Trophoblast cell (in vitro differentiated cells and primary cell): ENCODE measurements at regions not wholly inside any gene's neighbourhood (a gene's known extent, or its start where the extent isn't known, plus 50 kb on each side); places are given as distances from the start of the nearest gene placed in this dataset.
A peak's percentile ranks its signal among the peaks of the same experiment; 100 is the strongest.

Experiments used
- DNase-seq, 2 donors: peaks; one replicate each; pipeline ENCODE4 v3.0.0-alpha.2; 2016
- H2AFZ ChIP-seq: 2 replicates; pipeline ENCODE4 v1.6.1; 2013; ENCODE audit warnings: low read length, moderate library complexity, mild to moderate bottlenecking; ENCODE audit not compliant: insufficient read depth, poor library complexity
- H2AK5ac ChIP-seq: 2 replicates; pipeline ENCODE4 v1.6.1; 2013; ENCODE audit warnings: mild to moderate bottlenecking, low read length
- H2BK120ac ChIP-seq: 2 replicates; pipeline ENCODE4 v1.6.1; 2013; ENCODE audit warnings: low read length, mild to moderate bottlenecking, moderate library complexity; ENCODE audit not compliant: insufficient read depth, poor library complexity
- H2BK12ac ChIP-seq: 2 replicates; pipeline ENCODE4 v1.6.1; 2013; ENCODE audit warnings: mild to moderate bottlenecking, low read length, moderate library complexity
- H2BK5ac ChIP-seq: 2 replicates; pipeline ENCODE4 v1.6.1; 2013; ENCODE audit warnings: low read length, low read depth, moderate library complexity, mild to moderate bottlenecking; ENCODE audit not compliant: poor library complexity
- H3K14ac ChIP-seq: 2 replicates; pipeline ENCODE4 v1.6.1; 2013; ENCODE audit warnings: mild to moderate bottlenecking, low read length
- H3K18ac ChIP-seq: 2 replicates; pipeline ENCODE4 v1.6.1; 2013; ENCODE audit warnings: mild to moderate bottlenecking, low read length
- H3K23ac ChIP-seq: 2 replicates; pipeline ENCODE4 v1.6.1; 2013; ENCODE audit warnings: low read length
- H3K27ac ChIP-seq: 2 replicates; pipeline ENCODE4 v1.5.1; 2013; ENCODE audit warnings: low read depth, mild to moderate bottlenecking, inconsistent platforms, low read length, moderate library complexity
- H3K27me3 ChIP-seq: 2 replicates; pipeline ENCODE4 v1.6.1; 2013; ENCODE audit warnings: inconsistent platforms, mild to moderate bottlenecking, low read length, moderate library complexity; ENCODE audit not compliant: insufficient read depth
- H3K36me3 ChIP-seq, 2 experiments: 1 replicate in 1 of 2; 2 replicates in 1 of 2; pipeline ENCODE4 v1.6.1; 2013; ENCODE audit warnings: low read length in 2 of 2, mild to moderate bottlenecking in 2 of 2, moderate library complexity in 1 of 2; ENCODE audit not compliant: insufficient read depth in 2 of 2, control insufficient read depth in 1 of 2
- H3K4ac ChIP-seq: 2 replicates; pipeline ENCODE4 v1.6.1; 2013; ENCODE audit warnings: low read depth, mild to moderate bottlenecking, low read length, moderate library complexity
- H3K4me1 ChIP-seq, 2 experiments: 1 replicate in 1 of 2; 2 replicates in 1 of 2; pipeline ENCODE4 v1.6.1; 2013; ENCODE audit warnings: low read length in 2 of 2, mild to moderate bottlenecking in 2 of 2, moderate library complexity in 1 of 2; ENCODE audit not compliant: insufficient read depth in 2 of 2, control insufficient read depth in 1 of 2
- H3K4me2 ChIP-seq: 2 replicates; pipeline ENCODE4 v1.6.1; 2013; ENCODE audit warnings: inconsistent platforms, mild to moderate bottlenecking, low read length, moderate library complexity
- H3K4me3 ChIP-seq: 2 replicates; pipeline ENCODE4 v1.5.1; 2013; ENCODE audit warnings: mild to moderate bottlenecking, low read depth, low read length, inconsistent platforms
- H3K79me1 ChIP-seq: one replicate; pipeline ENCODE4 v1.6.1; 2013; ENCODE audit warnings: low read length
- H3K79me2 ChIP-seq: 2 replicates; pipeline ENCODE4 v1.6.1; 2013; ENCODE audit warnings: low read length, mild to moderate bottlenecking; ENCODE audit not compliant: control insufficient read depth, insufficient read depth, poor library complexity
- H3K9ac ChIP-seq: 2 replicates; pipeline ENCODE4 v1.6.1; 2013; ENCODE audit warnings: mild to moderate bottlenecking, low read length
- H3K9me3 ChIP-seq: 2 replicates; pipeline ENCODE4 v1.6.1; 2013; ENCODE audit warnings: low read depth, mild to moderate bottlenecking, control low read depth, inconsistent platforms, low read length; ENCODE audit not compliant: insufficient read depth
- H4K12ac ChIP-seq: 2 replicates; pipeline ENCODE4 v1.6.1; 2013; ENCODE audit warnings: low read depth, mild to moderate bottlenecking, low read length, moderate library complexity
- H4K8ac ChIP-seq: 2 replicates; pipeline ENCODE4 v1.6.1; 2013; ENCODE audit warnings: low read depth, mild to moderate bottlenecking, low read length, moderate library complexity
- H4K91ac ChIP-seq: one replicate; pipeline ENCODE4 v1.6.1; 2013; ENCODE audit warnings: low read depth, mild to moderate bottlenecking, low read length, moderate library complexity
- WGBS: extraction: QIAGEN DNeasy Blood & Tissue Kit; methylation state at CpG from one replicate; pipeline ENCODE4 v1.1.7; 2013; ENCODE audit warnings: missing lambda C conversion rate; ENCODE audit not compliant: insufficient read length, insufficient coverage; ENCODE audit errors: extremely low coverage; 5-methylcytosine and 5-hydroxymethylcytosine counted together

GRCh38 chr6:92023410-92023966 is 1395.9 kb downstream of the EPHA7 start:
- H3K4me2 ChIP-seq = no peak overlapping the region
- H2BK120ac ChIP-seq = no peak overlapping the region
- H3K9me3 ChIP-seq = no peaks in the 10 kb centered on the region
- no peaks in the 10 kb centered on the region for H3K79me1 ChIP-seq
- no peak overlapping the region for H3K27ac ChIP-seq
- H3K27me3 ChIP-seq = no peaks in the 10 kb centered on the region
- no peak overlapping the region for H4K12ac ChIP-seq
- no peaks in the 10 kb centered on the region for H3K36me3 ChIP-seq
- H3K18ac ChIP-seq = no peak overlapping the region
- no peaks in the 10 kb centered on the region for H3K4me1 ChIP-seq
- H2AFZ ChIP-seq = no peak overlapping the region
- no peak for DNase-seq
- H4K8ac ChIP-seq = no peak overlapping the region
- H2BK5ac ChIP-seq = no peak overlapping the region
- no peak overlapping the region for H3K4me3 ChIP-seq
- no peak overlapping the region for H2BK12ac ChIP-seq
- no peak overlapping the region for H3K23ac ChIP-seq
- no peak overlapping the region for H4K91ac ChIP-seq
- H3K9ac ChIP-seq = no peak overlapping the region
- no peak overlapping the region for H2AK5ac ChIP-seq
- H3K14ac ChIP-seq = no peak overlapping the region
- no CpG with 5 or more reads among the region's 2 CpGs for WGBS
- no peak overlapping the region for H3K4ac ChIP-seq
- no peaks in the 10 kb centered on the region for H3K79me2 ChIP-seq

- H2BK5ac ChIP-seq = no peak overlapping the region
- no peak overlapping the region for H4K8ac ChIP-seq
- H2AFZ ChIP-seq = no peak overlapping the region
- no peaks in the 10 kb centered on the region for H3K79me2 ChIP-seq
- H3K4me3 ChIP-seq = no peak overlapping the region
- H3K14ac ChIP-seq = no peak overlapping the region
- no peaks in the 10 kb centered on the region for H3K9me3 ChIP-seq
- no peaks in the 10 kb centered on the region for H3K79me1 ChIP-seq
- H3K27me3 ChIP-seq = no peaks in the 10 kb centered on the region
- H3K27ac ChIP-seq = no peak overlapping the region
- H3K4me2 ChIP-seq = no peak overlapping the region
- no peak overlapping the region for H4K91ac ChIP-seq
- DNase-seq = no peak
- no peak overlapping the region for H2AK5ac ChIP-seq
- H4K12ac ChIP-seq = no peak overlapping the region
- H2BK120ac ChIP-seq = no peak overlapping the region
- no peak overlapping the region for H3K9ac ChIP-seq
- no CpG with 5 or more reads among the region's 29 CpGs for WGBS
- H3K36me3 ChIP-seq = no peaks in the 10 kb centered on the region
- H3K4ac ChIP-seq = no peak overlapping the region
- H3K23ac ChIP-seq = no peak overlapping the region
- no peaks in the 10 kb centered on the region for H3K4me1 ChIP-seq
- no peak overlapping the region for H2BK12ac ChIP-seq
- H3K18ac ChIP-seq = no peak overlapping the region
These were observed 1407.6 kb downstream of the EPHA7 start for GRCh38 chr6:92011681-92012245.

- Histone ChIP-seq H3K27me3 (no peaks in the 10 kb centered on the region), H2BK120ac (no peak overlapping the region), H3K4me1 (no peaks in the 10 kb centered on the region), H3K9ac (no peak overlapping the region), H2BK12ac (no peak overlapping the region), H3K79me1 (no peaks in the 10 kb centered on the region), H4K8ac (no peak overlapping the region), H4K91ac (no peak overlapping the region), H3K36me3 (no peaks in the 10 kb centered on the region), H3K9me3 (no peaks in the 10 kb centered on the region), H2AFZ (no peak overlapping the region), H4K12ac (no peak overlapping the region), H3K18ac (no peak overlapping the region), H3K23ac (no peak overlapping the region), H3K79me2 (no peaks in the 10 kb centered on the region), H2BK5ac (no peak overlapping the region), H3K27ac (no peak overlapping the region), H3K4me2 (no peak overlapping the region), H3K4me3 (no peak overlapping the region), H3K4ac (no peak overlapping the region), H2AK5ac (no peak overlapping the region), H3K14ac (no peak overlapping the region)
- no CpG with 5 or more reads among the region's 7 CpGs for WGBS
- peak; percentile 4 to 53 for DNase-seq
These were observed 1410.4 kb downstream of the EPHA7 start for GRCh38 chr6:92008757-92009502.

- Histone ChIP-seq H3K79me1 (no peaks in the 10 kb centered on the region), H3K14ac (no peak overlapping the region), H3K9me3 (no peaks in the 10 kb centered on the region), H3K27me3 (no peaks in the 10 kb centered on the region), H2AK5ac (no peak overlapping the region), H3K27ac (no peak overlapping the region), H3K4me2 (no peak overlapping the region), H4K12ac (no peak overlapping the region), H4K91ac (no peak overlapping the region), H3K4me1 (no peaks in the 10 kb centered on the region), H3K9ac (no peak overlapping the region), H3K79me2 (no peaks in the 10 kb centered on the region), H2AFZ (no peak overlapping the region), H2BK5ac (no peak overlapping the region), H3K4ac (no peak overlapping the region), H3K18ac (no peak overlapping the region), H3K36me3 (no peaks in the 10 kb centered on the region), H3K4me3 (no peak overlapping the region), H3K23ac (no peak overlapping the region), H2BK120ac (no peak overlapping the region), H2BK12ac (no peak overlapping the region), H4K8ac (no peak overlapping the region)
- WGBS = no CpG with 5 or more reads among the region's 3 CpGs
- DNase-seq = no peak
These were observed 1413.2 kb upstream of the MAP3K7 start for GRCh38 chr6:92000112-92000511.
